Epithelial cell of proximal tubule (primary cell): ENCODE measurements at regions not wholly inside any gene's neighbourhood (a gene's known extent, or its start where the extent isn't known, plus 50 kb on each side); places are given as distances from the start of the nearest gene placed in this dataset.

Source experiments
- DNase-seq: peaks from one replicate; pipeline ENCODE4 v3.0.0-alpha.2; 2011; ENCODE audit warnings: low read depth
- H3K4me3 ChIP-seq: 2 replicates; pipeline ENCODE4 v1.5.1; 2011; ENCODE audit warnings: low read depth, mild to moderate bottlenecking, low read length
- CTCF ChIP-seq: conservative IDR thresholded peaks from 2 replicates; pipeline ENCODE4 v1.5.1; 2012; ENCODE audit warnings: low read depth, mild to moderate bottlenecking, low read length

- no peak for TF ChIP-seq CTCF
- no peak for DNase-seq
Measured at GRCh38 chr15:94840794-94841783, 609.7 kb downstream of the MCTP2 start.

GRCh38 chr15:94843060-94843459, 611.7 kb downstream of the MCTP2 start:
- DNase-seq = no peak
- TF ChIP-seq CTCF = no peak
- no peak overlapping the region for H3K4me3 ChIP-seq

More at GRCh38 chr15:94840794-94841783, 609.7 kb downstream of the MCTP2 start:
- no peak overlapping the region for H3K4me3 ChIP-seq

GRCh38 chr15:94844198-94844537, 612.8 kb downstream of the MCTP2 start:
- DNase-seq = no peak
- TF ChIP-seq CTCF = no peak

GRCh38 chr15:94844538-94845389, 613.4 kb downstream of the MCTP2 start:
- no peak for TF ChIP-seq CTCF
- peak; percentile 4 for DNase-seq
- peak overlapping the region; percentile 48 for H3K4me3 ChIP-seq

More at GRCh38 chr15:94844198-94844537, 612.8 kb downstream of the MCTP2 start:
- H3K4me3 ChIP-seq = no peak overlapping the region

- peak overlapping the region; percentile 48 for H3K4me3 ChIP-seq
Measured at GRCh38 chr15:94845390-94845716, 614.0 kb downstream of the MCTP2 start.

GRCh38 chr15:94847325-94847724, 616.0 kb downstream of the MCTP2 start:
- DNase-seq = no peak
- H3K4me3 ChIP-seq = no peak overlapping the region
- no peak for TF ChIP-seq CTCF

More at GRCh38 chr15:94845390-94845716, 614.0 kb downstream of the MCTP2 start:
- DNase-seq = no peak
- no peak for TF ChIP-seq CTCF
